ENCODE measurements at regions not wholly inside any gene's neighbourhood (a gene's known extent, or its start where the extent isn't known, plus 50 kb on each side); places are given as distances from the start of the nearest gene placed in this dataset.

- TF ChIP-seq CTCF (IDR thresholded peaks at IDR 0.05; ENCODE audit: low read depth, low read length, missing control alignments), result no peak
- DNase-seq (ENCODE audit: low read depth), result peak; percentile 2
- in situ Hi-C loops (cut with HindIII; ENCODE audit: low sequenced_read_pairs), result no loop called here
- H3K4me3 ChIP-seq (ENCODE audit: low read depth, low read length), result no peak overlapping the region
Observed at GRCh38 chr4:167614866-167615265, 380.6 kb upstream of the SPOCK3 start.

GRCh38 chr4:167616476-167616875, 382.2 kb upstream of the SPOCK3 start:
- DNase-seq (ENCODE audit: low read depth), result no peak
- in situ Hi-C loops (cut with HindIII; ENCODE audit: low sequenced_read_pairs), result no loop called here
- no peak overlapping the region for H3K4me3 ChIP-seq (ENCODE audit: low read depth, low read length)
- no peak for TF ChIP-seq CTCF (IDR thresholded peaks at IDR 0.05; ENCODE audit: low read depth, low read length, missing control alignments)

GRCh38 chr4:167622481-167623240, 388.4 kb upstream of the SPOCK3 start:
- no peak overlapping the region for H3K4me3 ChIP-seq (ENCODE audit: low read depth, low read length)
- peak; percentile 20 for DNase-seq (ENCODE audit: low read depth)
- in situ Hi-C loops (cut with HindIII; ENCODE audit: low sequenced_read_pairs), result no loop called here
- peak; percentile 96 for TF ChIP-seq CTCF (IDR thresholded peaks at IDR 0.05; ENCODE audit: low read depth, low read length, missing control alignments)

DNA sequence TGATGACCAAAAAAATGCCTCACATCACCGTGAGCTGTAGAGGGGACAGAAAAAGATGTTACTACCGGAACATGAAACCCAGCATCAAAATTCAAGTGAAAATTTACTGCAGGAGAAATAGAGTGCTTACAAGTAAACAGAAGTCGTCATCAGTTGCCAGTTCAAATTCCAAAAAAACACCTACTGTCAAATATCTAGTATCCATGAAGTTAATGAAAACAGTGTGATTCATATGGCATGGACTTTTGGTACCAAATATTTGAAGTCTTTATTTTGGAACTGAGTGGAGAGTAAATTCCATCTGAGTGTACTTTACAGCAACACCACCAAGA, 388.9 kb upstream of the SPOCK3 start:
- in situ Hi-C loops (cut with HindIII; ENCODE audit: low sequenced_read_pairs), result no loop called here
- TF ChIP-seq CTCF (IDR thresholded peaks at IDR 0.05; ENCODE audit: low read depth, low read length, missing control alignments), result no peak

DNA sequence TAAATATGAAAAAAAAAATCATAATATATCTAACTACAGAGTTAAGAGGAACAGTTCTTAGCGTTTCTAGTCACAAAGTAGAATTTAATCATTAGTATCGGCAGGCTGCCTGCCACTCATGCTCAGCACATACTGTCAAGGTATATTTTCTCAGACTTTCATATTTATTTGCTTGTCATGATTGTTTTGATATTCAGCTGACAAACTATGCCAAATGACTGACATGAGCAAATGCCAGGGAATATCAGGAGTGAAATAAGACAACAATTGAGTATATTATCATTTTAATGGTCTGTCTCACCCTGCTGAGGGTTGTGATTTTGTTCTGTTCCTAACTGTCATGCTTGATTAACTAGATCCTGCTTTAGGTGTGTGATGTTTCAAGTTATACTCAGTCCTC, 395.0 kb upstream of the SPOCK3 start:
- DNase-seq (ENCODE audit: low read depth), result no peak
- H3K4me3 ChIP-seq (ENCODE audit: low read depth, low read length), result no peak overlapping the region
- no peak for TF ChIP-seq CTCF (IDR thresholded peaks at IDR 0.05; ENCODE audit: low read depth, low read length, missing control alignments)
- in situ Hi-C loops (cut with HindIII; ENCODE audit: low sequenced_read_pairs), result no loop called here

More for the DNA sequence above, 388.9 kb upstream of the SPOCK3 start:
- DNase-seq (ENCODE audit: low read depth), result no peak
- H3K4me3 ChIP-seq (ENCODE audit: low read depth, low read length), result no peak overlapping the region

- no peak for TF ChIP-seq CTCF (IDR thresholded peaks at IDR 0.05; ENCODE audit: low read depth, low read length, missing control alignments)
- no peak for DNase-seq (ENCODE audit: low read depth)
- in situ Hi-C loops (cut with HindIII; ENCODE audit: low sequenced_read_pairs), result no loop called here
- no peak overlapping the region for H3K4me3 ChIP-seq (ENCODE audit: low read depth, low read length)
Observed at GRCh38 chr4:167642250-167642649, 408.0 kb upstream of the SPOCK3 start.

Data from astrocyte of the cerebellum (primary cell).